H1 (cell line): ENCODE measurements at regions not wholly inside any gene's neighbourhood (a gene's known extent, or its start where the extent isn't known, plus 50 kb on each side); places are given as distances from the start of the nearest gene placed in this dataset.

Experiments used
- CHD2 ChIP-seq: IDR thresholded peaks from 2 replicates; pipeline ENCODE4 v1.6.1; 2012; ENCODE audit warnings: low read length, improper control_type of control experiment
- POLR2A ChIP-seq, 2 experiments: IDR thresholded peaks; 1 replicate in 1 of 2; 2 replicates in 1 of 2; pipeline ENCODE4 v1.6.1; 2011; ENCODE audit warnings: low read depth in 2 of 2, low read length in 2 of 2, mild to moderate bottlenecking in 2 of 2; ENCODE audit errors: control extremely low read depth in 1 of 2
- POLR2AphosphoS5 ChIP-seq: IDR thresholded peaks from 2 replicates; pipeline ENCODE4 v1.6.1; 2011; ENCODE audit warnings: low read depth, low read length
- RXRA ChIP-seq: IDR thresholded peaks from 2 replicates; pipeline ENCODE4 v1.6.1; 2011; ENCODE audit warnings: low read depth, mild to moderate bottlenecking, low read length, moderate library complexity; ENCODE audit not compliant: insufficient read depth
- SAP30 ChIP-seq: fragments of 300-600 bp; sonication (generic); IDR thresholded peaks from 2 replicates; pipeline ENCODE4 v1.7.1; 2012; ENCODE audit warnings: low read length, moderate library complexity, mild to moderate bottlenecking, inconsistent platforms; ENCODE audit not compliant: insufficient read depth, insufficient replicate concordance
- ZNF274 ChIP-seq: IDR thresholded peaks from 2 replicates; pipeline ENCODE4 v1.7.0; 2012; ENCODE audit warnings: low read length, borderline replicate concordance; ENCODE audit errors: extremely low read depth
- TF ChIP-seq, protein P1 (sequence below): fragments of 300-600 bp; sonication (generic); IDR thresholded peaks from 2 replicates; pipeline ENCODE4 v1.7.1; 2012; ENCODE audit warnings: low read length, moderate library complexity, mild to moderate bottlenecking, inconsistent platforms; ENCODE audit not compliant: insufficient replicate concordance

DNA sequence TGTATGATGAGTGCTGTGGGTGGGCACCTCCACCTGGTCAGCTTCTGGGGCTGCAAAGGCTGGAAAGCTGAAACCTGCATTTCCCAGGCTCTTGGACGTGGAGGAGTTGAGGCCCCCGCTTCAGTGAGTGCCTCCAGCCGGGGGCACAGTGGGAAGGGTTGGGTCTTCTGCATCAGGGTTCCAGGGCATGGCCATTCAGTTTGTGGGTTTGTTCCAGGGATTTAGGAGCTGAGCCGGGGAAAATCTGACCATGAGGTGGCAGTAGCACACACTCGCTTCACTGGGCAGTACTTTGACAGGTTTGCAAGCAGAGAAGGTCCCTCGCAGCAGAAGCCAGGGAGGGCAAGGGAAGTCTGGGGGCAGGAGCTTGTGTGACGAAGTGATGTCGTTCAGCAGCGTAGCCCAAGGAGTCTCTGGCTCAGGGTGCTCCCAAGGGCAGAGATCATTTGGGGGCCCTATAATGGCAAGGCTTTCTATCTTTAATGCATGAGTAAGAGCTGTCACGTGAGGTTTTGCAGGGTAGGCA is 69.5 kb upstream of the SULF2 start (continued):
- TF ChIP-seq, protein P1, sequence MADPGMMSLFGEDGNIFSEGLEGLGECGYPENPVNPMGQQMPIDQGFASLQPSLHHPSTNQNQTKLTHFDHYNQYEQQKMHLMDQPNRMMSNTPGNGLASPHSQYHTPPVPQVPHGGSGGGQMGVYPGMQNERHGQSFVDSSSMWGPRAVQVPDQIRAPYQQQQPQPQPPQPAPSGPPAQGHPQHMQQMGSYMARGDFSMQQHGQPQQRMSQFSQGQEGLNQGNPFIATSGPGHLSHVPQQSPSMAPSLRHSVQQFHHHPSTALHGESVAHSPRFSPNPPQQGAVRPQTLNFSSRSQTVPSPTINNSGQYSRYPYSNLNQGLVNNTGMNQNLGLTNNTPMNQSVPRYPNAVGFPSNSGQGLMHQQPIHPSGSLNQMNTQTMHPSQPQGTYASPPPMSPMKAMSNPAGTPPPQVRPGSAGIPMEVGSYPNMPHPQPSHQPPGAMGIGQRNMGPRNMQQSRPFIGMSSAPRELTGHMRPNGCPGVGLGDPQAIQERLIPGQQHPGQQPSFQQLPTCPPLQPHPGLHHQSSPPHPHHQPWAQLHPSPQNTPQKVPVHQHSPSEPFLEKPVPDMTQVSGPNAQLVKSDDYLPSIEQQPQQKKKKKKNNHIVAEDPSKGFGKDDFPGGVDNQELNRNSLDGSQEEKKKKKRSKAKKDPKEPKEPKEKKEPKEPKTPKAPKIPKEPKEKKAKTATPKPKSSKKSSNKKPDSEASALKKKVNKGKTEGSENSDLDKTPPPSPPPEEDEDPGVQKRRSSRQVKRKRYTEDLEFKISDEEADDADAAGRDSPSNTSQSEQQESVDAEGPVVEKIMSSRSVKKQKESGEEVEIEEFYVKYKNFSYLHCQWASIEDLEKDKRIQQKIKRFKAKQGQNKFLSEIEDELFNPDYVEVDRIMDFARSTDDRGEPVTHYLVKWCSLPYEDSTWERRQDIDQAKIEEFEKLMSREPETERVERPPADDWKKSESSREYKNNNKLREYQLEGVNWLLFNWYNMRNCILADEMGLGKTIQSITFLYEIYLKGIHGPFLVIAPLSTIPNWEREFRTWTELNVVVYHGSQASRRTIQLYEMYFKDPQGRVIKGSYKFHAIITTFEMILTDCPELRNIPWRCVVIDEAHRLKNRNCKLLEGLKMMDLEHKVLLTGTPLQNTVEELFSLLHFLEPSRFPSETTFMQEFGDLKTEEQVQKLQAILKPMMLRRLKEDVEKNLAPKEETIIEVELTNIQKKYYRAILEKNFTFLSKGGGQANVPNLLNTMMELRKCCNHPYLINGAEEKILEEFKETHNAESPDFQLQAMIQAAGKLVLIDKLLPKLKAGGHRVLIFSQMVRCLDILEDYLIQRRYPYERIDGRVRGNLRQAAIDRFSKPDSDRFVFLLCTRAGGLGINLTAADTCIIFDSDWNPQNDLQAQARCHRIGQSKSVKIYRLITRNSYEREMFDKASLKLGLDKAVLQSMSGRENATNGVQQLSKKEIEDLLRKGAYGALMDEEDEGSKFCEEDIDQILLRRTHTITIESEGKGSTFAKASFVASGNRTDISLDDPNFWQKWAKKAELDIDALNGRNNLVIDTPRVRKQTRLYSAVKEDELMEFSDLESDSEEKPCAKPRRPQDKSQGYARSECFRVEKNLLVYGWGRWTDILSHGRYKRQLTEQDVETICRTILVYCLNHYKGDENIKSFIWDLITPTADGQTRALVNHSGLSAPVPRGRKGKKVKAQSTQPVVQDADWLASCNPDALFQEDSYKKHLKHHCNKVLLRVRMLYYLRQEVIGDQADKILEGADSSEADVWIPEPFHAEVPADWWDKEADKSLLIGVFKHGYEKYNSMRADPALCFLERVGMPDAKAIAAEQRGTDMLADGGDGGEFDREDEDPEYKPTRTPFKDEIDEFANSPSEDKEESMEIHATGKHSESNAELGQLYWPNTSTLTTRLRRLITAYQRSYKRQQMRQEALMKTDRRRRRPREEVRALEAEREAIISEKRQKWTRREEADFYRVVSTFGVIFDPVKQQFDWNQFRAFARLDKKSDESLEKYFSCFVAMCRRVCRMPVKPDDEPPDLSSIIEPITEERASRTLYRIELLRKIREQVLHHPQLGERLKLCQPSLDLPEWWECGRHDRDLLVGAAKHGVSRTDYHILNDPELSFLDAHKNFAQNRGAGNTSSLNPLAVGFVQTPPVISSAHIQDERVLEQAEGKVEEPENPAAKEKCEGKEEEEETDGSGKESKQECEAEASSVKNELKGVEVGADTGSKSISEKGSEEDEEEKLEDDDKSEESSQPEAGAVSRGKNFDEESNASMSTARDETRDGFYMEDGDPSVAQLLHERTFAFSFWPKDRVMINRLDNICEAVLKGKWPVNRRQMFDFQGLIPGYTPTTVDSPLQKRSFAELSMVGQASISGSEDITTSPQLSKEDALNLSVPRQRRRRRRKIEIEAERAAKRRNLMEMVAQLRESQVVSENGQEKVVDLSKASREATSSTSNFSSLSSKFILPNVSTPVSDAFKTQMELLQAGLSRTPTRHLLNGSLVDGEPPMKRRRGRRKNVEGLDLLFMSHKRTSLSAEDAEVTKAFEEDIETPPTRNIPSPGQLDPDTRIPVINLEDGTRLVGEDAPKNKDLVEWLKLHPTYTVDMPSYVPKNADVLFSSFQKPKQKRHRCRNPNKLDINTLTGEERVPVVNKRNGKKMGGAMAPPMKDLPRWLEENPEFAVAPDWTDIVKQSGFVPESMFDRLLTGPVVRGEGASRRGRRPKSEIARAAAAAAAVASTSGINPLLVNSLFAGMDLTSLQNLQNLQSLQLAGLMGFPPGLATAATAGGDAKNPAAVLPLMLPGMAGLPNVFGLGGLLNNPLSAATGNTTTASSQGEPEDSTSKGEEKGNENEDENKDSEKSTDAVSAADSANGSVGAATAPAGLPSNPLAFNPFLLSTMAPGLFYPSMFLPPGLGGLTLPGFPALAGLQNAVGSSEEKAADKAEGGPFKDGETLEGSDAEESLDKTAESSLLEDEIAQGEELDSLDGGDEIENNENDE, result no peak
- TF ChIP-seq CHD2 (no peak), POLR2A (IDR thresholded peaks at IDR 0.05; ENCODE audit: control extremely low read depth in 1 of 2, low read depth in 2 of 2, low read length in 2 of 2) (no peak), SAP30 (no peak), POLR2AphosphoS5 (no peak), ZNF274 (no peak), RXRA (no peak)
